Smooth muscle cell (in vitro differentiated cells): ENCODE measurements at regions not wholly inside any gene's neighbourhood (a gene's known extent, or its start where the extent isn't known, plus 50 kb on each side); places are given as distances from the start of the nearest gene placed in this dataset.

Experiments
- DNase-seq: peaks from one replicate; lab custom pipeline; 2025; ENCODE audit not compliant: unreplicated experiment; lab: John Stamatoyannopoulos, UW
- H2AFZ ChIP-seq: fragments of 200-600 bp; sonication (generic); 2 replicates; pipeline ENCODE4 v1.6.0; 2016; ENCODE audit warnings: antibody characterized with exemption, low read depth, mild to moderate bottlenecking
- H3F3A ChIP-seq: fragments of 200-600 bp; sonication (generic); 2 replicates; pipeline ENCODE4 v1.6.0; 2017; ENCODE audit warnings: antibody characterized with exemption, low read depth
- H3K27ac ChIP-seq: fragments of 200-600 bp; sonication (generic); 2 replicates; pipeline ENCODE4 v1.5.1; 2016; ENCODE audit warnings: low read depth, mild to moderate bottlenecking
- H3K27me3 ChIP-seq: fragments of 200-600 bp; sonication (generic); 2 replicates; pipeline ENCODE4 v1.6.1; 2016; ENCODE audit warnings: low read depth, mild to moderate bottlenecking
- H3K36me3 ChIP-seq: fragments of 200-600 bp; sonication (generic); 2 replicates; pipeline ENCODE4 v1.5.1; 2016; ENCODE audit warnings: low read depth
- H3K4me1 ChIP-seq: fragments of 200-600 bp; sonication (generic); 2 replicates; pipeline ENCODE4 v1.5.1; 2016; ENCODE audit warnings: low read depth
- H3K4me2 ChIP-seq: fragments of 200-600 bp; sonication (generic); 2 replicates; pipeline ENCODE4 v1.6.0; 2016; ENCODE audit warnings: mild to moderate bottlenecking
- H3K4me3 ChIP-seq: fragments of 200-600 bp; sonication (generic); 2 replicates; pipeline ENCODE4 v1.5.1; 2016; ENCODE audit warnings: mild to moderate bottlenecking
- H3K79me2 ChIP-seq: fragments of 200-600 bp; sonication (generic); 2 replicates; pipeline ENCODE4 v1.6.0; 2016; ENCODE audit warnings: low read depth, mild to moderate bottlenecking
- H3K9ac ChIP-seq: fragments of 200-600 bp; sonication (generic); 2 replicates; pipeline ENCODE4 v1.6.0; 2016; ENCODE audit warnings: low read depth
- H3K9me3 ChIP-seq: fragments of 200-600 bp; sonication (generic); replicated peaks from 2 replicates; pipeline ENCODE4 v1.5.1; 2016; ENCODE audit warnings: low read depth
- H4K20me1 ChIP-seq: fragments of 200-600 bp; sonication (generic); 2 replicates; pipeline ENCODE4 v1.6.0; 2016; ENCODE audit warnings: low read depth
- WGBS: methylation state at CpG from one replicate; pipeline ENCODE4 v1.1.7; 2016; ENCODE audit warnings: low lambda C conversion rate; 5-methylcytosine and 5-hydroxymethylcytosine counted together
- TF ChIP-seq, protein P1 (sequence below): fragments of 200-600 bp; sonication (generic); IDR thresholded peaks from 2 replicates; pipeline ENCODE4 v1.5.1; 2017; ENCODE audit warnings: borderline replicate concordance, mild to moderate bottlenecking, antibody characterized with exemption; ENCODE audit not compliant: insufficient read depth, poor library complexity, severe bottlenecking

GRCh38 chr1:224525411-224526040 is 90.6 kb upstream of the CNIH3 start:
- no peak overlapping the region for H2AFZ ChIP-seq

GRCh38 chr1:224526771-224527170 is 89.3 kb upstream of the CNIH3 start:
- no peak overlapping the region for H3K9ac ChIP-seq

More at GRCh38 chr1:224525411-224526040, 90.6 kb upstream of the CNIH3 start:
- H3K27me3 ChIP-seq, result no peaks in the 10 kb centered on the region
- no peak overlapping the region for H3K4me3 ChIP-seq
- H3K27ac ChIP-seq, result no peak overlapping the region
- no peaks in the 10 kb centered on the region for H3K79me2 ChIP-seq
- no peaks in the 10 kb centered on the region for H3K4me1 ChIP-seq
- 92% methylated on average over 4 of the region's 4 CpGs for WGBS
- no peaks in the 10 kb centered on the region for H3K9me3 ChIP-seq
- no peaks in the 10 kb centered on the region for H4K20me1 ChIP-seq
- no peaks in the 10 kb centered on the region for H3K36me3 ChIP-seq
- DNase-seq, result no peak
- H3K4me2 ChIP-seq, result no peak overlapping the region
- no peak overlapping the region for H3K9ac ChIP-seq
- no peaks in the 10 kb centered on the region for H3F3A ChIP-seq
- TF ChIP-seq, protein P1, sequence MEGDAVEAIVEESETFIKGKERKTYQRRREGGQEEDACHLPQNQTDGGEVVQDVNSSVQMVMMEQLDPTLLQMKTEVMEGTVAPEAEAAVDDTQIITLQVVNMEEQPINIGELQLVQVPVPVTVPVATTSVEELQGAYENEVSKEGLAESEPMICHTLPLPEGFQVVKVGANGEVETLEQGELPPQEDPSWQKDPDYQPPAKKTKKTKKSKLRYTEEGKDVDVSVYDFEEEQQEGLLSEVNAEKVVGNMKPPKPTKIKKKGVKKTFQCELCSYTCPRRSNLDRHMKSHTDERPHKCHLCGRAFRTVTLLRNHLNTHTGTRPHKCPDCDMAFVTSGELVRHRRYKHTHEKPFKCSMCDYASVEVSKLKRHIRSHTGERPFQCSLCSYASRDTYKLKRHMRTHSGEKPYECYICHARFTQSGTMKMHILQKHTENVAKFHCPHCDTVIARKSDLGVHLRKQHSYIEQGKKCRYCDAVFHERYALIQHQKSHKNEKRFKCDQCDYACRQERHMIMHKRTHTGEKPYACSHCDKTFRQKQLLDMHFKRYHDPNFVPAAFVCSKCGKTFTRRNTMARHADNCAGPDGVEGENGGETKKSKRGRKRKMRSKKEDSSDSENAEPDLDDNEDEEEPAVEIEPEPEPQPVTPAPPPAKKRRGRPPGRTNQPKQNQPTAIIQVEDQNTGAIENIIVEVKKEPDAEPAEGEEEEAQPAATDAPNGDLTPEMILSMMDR, result no peak

GRCh38 chr1:224528900-224529299 is 87.2 kb upstream of the CNIH3 start:
- Histone ChIP-seq H4K20me1 (no peaks in the 10 kb centered on the region), H3K9me3 (no peaks in the 10 kb centered on the region), H2AFZ (peak overlapping the region; percentile 69), H3K27ac (peak overlapping the region; percentile 36), H3K9ac (no peak overlapping the region), H3K36me3 (no peaks in the 10 kb centered on the region), H3K4me2 (peak overlapping the region; percentile 55), H3K79me2 (no peaks in the 10 kb centered on the region), H3F3A (no peaks in the 10 kb centered on the region), H3K4me3 (no peak overlapping the region), H3K27me3 (no peaks in the 10 kb centered on the region), H3K4me1 (no peaks in the 10 kb centered on the region)
- TF ChIP-seq, protein P1, result no peak
- WGBS, result 33% methylated on average over 3 of the region's 3 CpGs
- DNase-seq, result no peak

More at GRCh38 chr1:224526771-224527170, 89.3 kb upstream of the CNIH3 start:
- no peak overlapping the region for H2AFZ ChIP-seq
- H3K36me3 ChIP-seq, result no peaks in the 10 kb centered on the region
- DNase-seq, result no peak
- no peaks in the 10 kb centered on the region for H3K79me2 ChIP-seq
- H3K4me1 ChIP-seq, result no peaks in the 10 kb centered on the region
- H3K9me3 ChIP-seq, result no peaks in the 10 kb centered on the region
- no peak overlapping the region for H3K27ac ChIP-seq
- H4K20me1 ChIP-seq, result no peaks in the 10 kb centered on the region
- TF ChIP-seq, protein P1, result no peak
- WGBS, result 96% methylated on average over 10 of the region's 10 CpGs
- no peak overlapping the region for H3K4me2 ChIP-seq
- H3K4me3 ChIP-seq, result no peak overlapping the region
- H3K27me3 ChIP-seq, result no peaks in the 10 kb centered on the region
- H3F3A ChIP-seq, result no peaks in the 10 kb centered on the region

DNA sequence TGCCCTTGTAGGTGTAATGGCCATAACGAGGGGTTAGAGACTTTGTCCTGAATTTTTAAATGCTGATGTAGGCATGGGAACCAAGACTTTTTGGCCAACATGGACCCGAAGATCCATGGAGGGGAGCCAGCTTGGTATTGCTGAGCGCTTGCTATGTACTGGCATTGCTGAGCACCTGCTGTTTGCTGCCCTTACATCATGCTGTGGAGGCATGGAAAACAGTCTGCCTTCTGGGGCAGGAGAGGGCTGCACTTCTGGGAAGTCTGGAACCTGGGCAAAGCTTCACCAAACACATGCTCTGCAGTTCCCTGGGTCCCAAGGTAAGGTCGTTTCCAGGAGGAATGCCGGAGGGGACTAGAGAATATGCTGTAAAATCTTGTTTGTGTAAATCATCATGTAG is 86.3 kb upstream of the CNIH3 start:
- Histone ChIP-seq H3K9me3 (no peaks in the 10 kb centered on the region), H3K36me3 (no peaks in the 10 kb centered on the region), H3K9ac (no peak overlapping the region), H3K27me3 (no peaks in the 10 kb centered on the region), H3F3A (no peaks in the 10 kb centered on the region), H3K27ac (no peak overlapping the region), H2AFZ (no peak overlapping the region), H4K20me1 (no peaks in the 10 kb centered on the region), H3K79me2 (no peaks in the 10 kb centered on the region), H3K4me3 (no peak overlapping the region), H3K4me2 (no peak overlapping the region), H3K4me1 (no peaks in the 10 kb centered on the region)
- no peak for DNase-seq
- 93% methylated on average over 5 of the region's 5 CpGs for WGBS
- TF ChIP-seq, protein P1, result no peak
